Ovary (tissue), 3 donors: ENCODE measurements at regions not wholly inside any gene's neighbourhood (a gene's known extent, or its start where the extent isn't known, plus 50 kb on each side); places are given as distances from the start of the nearest gene placed in this dataset.

Experiments used
- CTCF ChIP-seq, 3 donors: fragments of 450-650 bp in 2 of 3; fragments of 200-600 bp in 1 of 3; IDR thresholded peaks; one replicate each; pipeline versions ENCODE4 v1.5.1 to v1.8.0; 2016 to 2022; ENCODE audit warnings: antibody characterized with exemption in 3 of 3, mild to moderate bottlenecking in 1 of 3
- POLR2A ChIP-seq: fragments of 450-650 bp; IDR thresholded peaks from one replicate; pipeline ENCODE4 v1.6.1; 2017; ENCODE audit warnings: antibody characterized with exemption, mild to moderate bottlenecking, moderate library complexity
- donor health status: DM: no; HTN: no; CAD: no.

DNA sequence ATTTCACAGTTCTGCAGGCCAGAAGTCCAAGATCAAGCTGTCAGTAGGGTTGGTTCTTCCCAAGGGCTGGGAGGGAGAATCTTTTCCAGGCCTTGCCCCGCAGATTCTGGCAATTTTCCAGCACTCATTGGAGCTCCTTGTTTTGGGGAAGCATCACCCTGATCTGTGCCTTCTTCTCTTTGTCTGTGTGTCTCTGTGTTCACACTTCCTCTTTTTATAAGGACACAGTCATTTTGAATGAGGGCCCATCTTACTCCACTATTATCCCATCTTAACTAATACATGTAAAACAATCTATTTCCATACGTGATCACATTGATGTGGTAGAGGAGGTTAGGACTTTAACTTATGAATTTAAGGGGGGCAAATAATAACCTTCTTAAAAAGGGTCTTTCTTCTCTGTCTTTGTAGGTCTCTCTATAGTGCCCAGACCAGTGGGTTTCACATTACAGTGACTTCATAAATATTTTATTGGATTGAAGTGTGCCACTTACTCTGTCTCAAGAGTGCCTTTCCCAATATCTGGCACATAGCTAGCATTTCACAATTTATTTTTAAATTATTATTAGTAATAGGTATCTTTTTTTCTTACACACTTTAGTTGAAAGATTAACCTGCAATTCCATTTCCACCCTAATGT, 68.9 kb upstream of the CBLN2 start:
- TF ChIP-seq POLR2A (no peak), CTCF (IDR thresholded peaks at IDR 0.05) (no peak)
